ENCODE measurements at regions not wholly inside any gene's neighbourhood (a gene's known extent, or its start where the extent isn't known, plus 50 kb on each side); places are given as distances from the start of the nearest gene placed in this dataset.

- H3K4me1 Mint-ChIP-seq (ENCODE audit: low read depth), result no peaks in the 10 kb centered on the region
Measured at GRCh38 chr19:31592456-31592855, 243.2 kb upstream of the TSHZ3 start.

GRCh38 chr19:31594701-31595100 is 245.5 kb upstream of the TSHZ3 start:
- TF ChIP-seq, protein P1, sequence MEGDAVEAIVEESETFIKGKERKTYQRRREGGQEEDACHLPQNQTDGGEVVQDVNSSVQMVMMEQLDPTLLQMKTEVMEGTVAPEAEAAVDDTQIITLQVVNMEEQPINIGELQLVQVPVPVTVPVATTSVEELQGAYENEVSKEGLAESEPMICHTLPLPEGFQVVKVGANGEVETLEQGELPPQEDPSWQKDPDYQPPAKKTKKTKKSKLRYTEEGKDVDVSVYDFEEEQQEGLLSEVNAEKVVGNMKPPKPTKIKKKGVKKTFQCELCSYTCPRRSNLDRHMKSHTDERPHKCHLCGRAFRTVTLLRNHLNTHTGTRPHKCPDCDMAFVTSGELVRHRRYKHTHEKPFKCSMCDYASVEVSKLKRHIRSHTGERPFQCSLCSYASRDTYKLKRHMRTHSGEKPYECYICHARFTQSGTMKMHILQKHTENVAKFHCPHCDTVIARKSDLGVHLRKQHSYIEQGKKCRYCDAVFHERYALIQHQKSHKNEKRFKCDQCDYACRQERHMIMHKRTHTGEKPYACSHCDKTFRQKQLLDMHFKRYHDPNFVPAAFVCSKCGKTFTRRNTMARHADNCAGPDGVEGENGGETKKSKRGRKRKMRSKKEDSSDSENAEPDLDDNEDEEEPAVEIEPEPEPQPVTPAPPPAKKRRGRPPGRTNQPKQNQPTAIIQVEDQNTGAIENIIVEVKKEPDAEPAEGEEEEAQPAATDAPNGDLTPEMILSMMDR (IDR thresholded peaks at IDR 0.05), result no peak
- Mint-ChIP-seq H3K9me3 (peaks cover 10% of the 10 kb centered on the region; the same call in 1 of the 2 replicates), H3K4me3 (no peak overlapping the region), H3K27ac (no peak overlapping the region), H3K4me1 (ENCODE audit: low read depth) (no peaks in the 10 kb centered on the region), H3K36me3 (ENCODE audit: low read depth) (no peaks in the 10 kb centered on the region), H3K27me3 (ENCODE audit: insufficient read depth) (peaks cover 2% of the 10 kb centered on the region)
- DNase-seq, result no peak

More at GRCh38 chr19:31592456-31592855, 243.2 kb upstream of the TSHZ3 start:
- TF ChIP-seq, protein P1 (IDR thresholded peaks at IDR 0.05), result no peak
- no peak for DNase-seq
- no peaks in the 10 kb centered on the region; the same call in 1 of the 2 replicates for H3K9me3 Mint-ChIP-seq
- peaks cover 2% of the 10 kb centered on the region for H3K27me3 Mint-ChIP-seq (ENCODE audit: insufficient read depth)
- H3K27ac Mint-ChIP-seq, result no peak overlapping the region
- H3K36me3 Mint-ChIP-seq (ENCODE audit: low read depth), result no peaks in the 10 kb centered on the region
- H3K4me3 Mint-ChIP-seq, result no peak overlapping the region

DNA sequence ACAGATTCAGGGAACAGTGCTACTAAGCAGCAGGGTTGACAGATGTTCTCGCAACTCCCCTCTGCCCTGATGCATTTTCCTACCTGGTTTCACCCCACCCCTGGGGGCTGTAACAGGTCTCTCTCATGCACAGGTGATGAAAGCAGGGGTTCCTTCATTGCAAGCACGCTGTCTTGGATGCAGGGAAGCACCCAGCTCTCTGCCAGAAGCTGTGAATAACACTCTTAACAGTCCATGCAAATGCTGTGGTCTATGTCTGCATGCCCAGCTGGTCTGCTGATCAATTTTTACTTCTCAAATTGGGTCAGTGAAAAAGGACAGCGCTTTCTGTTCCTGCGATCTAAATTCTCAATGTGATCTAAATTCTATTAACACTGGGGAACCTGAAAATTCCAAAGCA is 246.3 kb upstream of the TSHZ3 start:
- TF ChIP-seq, protein P1 (IDR thresholded peaks at IDR 0.05), result no peak
- H3K27me3 Mint-ChIP-seq (ENCODE audit: insufficient read depth), result peaks cover 2% of the 10 kb centered on the region; the same call in 1 of the 2 replicates
- peaks cover 14% of the 10 kb centered on the region; the same call in 1 of the 2 replicates for H3K9me3 Mint-ChIP-seq
- H3K36me3 Mint-ChIP-seq (ENCODE audit: low read depth), result no peaks in the 10 kb centered on the region
- H3K4me1 Mint-ChIP-seq (ENCODE audit: low read depth), result no peaks in the 10 kb centered on the region
- H3K27ac Mint-ChIP-seq, result no peak overlapping the region
- no peak overlapping the region for H3K4me3 Mint-ChIP-seq
- DNase-seq, result no peak

GRCh38 chr19:31596751-31597150 is 247.5 kb upstream of the TSHZ3 start:
- H3K4me1 Mint-ChIP-seq (ENCODE audit: low read depth), result no peaks in the 10 kb centered on the region
- H3K27ac Mint-ChIP-seq, result no peak overlapping the region
- no peak overlapping the region for H3K4me3 Mint-ChIP-seq
- H3K27me3 Mint-ChIP-seq (ENCODE audit: insufficient read depth), result peaks cover 2% of the 10 kb centered on the region; the same call in 1 of the 2 replicates
- no peak for DNase-seq
- H3K36me3 Mint-ChIP-seq (ENCODE audit: low read depth), result no peaks in the 10 kb centered on the region
- peaks cover 24% of the 10 kb centered on the region; the same call in 1 of the 2 replicates for H3K9me3 Mint-ChIP-seq
- TF ChIP-seq, protein P1 (IDR thresholded peaks at IDR 0.05), result no peak

GRCh38 chr19:31597616-31598015 is 248.4 kb upstream of the TSHZ3 start:
- DNase-seq, result no peak
- no peaks in the 10 kb centered on the region for H3K4me1 Mint-ChIP-seq (ENCODE audit: low read depth)
- H3K9me3 Mint-ChIP-seq, result peaks cover 26% of the 10 kb centered on the region; the same call in 1 of the 2 replicates
- TF ChIP-seq, protein P1 (IDR thresholded peaks at IDR 0.05), result no peak
- H3K27me3 Mint-ChIP-seq (ENCODE audit: insufficient read depth), result peaks cover 2% of the 10 kb centered on the region; the same call in 1 of the 2 replicates
- H3K4me3 Mint-ChIP-seq, result no peak overlapping the region
- no peaks in the 10 kb centered on the region for H3K36me3 Mint-ChIP-seq (ENCODE audit: low read depth)
- no peak overlapping the region for H3K27ac Mint-ChIP-seq

All from HFFc6 (cell line).